ENCODE measurements at regions not wholly inside any gene's neighbourhood (a gene's known extent, or its start where the extent isn't known, plus 50 kb on each side); places are given as distances from the start of the nearest gene placed in this dataset.

DNA sequence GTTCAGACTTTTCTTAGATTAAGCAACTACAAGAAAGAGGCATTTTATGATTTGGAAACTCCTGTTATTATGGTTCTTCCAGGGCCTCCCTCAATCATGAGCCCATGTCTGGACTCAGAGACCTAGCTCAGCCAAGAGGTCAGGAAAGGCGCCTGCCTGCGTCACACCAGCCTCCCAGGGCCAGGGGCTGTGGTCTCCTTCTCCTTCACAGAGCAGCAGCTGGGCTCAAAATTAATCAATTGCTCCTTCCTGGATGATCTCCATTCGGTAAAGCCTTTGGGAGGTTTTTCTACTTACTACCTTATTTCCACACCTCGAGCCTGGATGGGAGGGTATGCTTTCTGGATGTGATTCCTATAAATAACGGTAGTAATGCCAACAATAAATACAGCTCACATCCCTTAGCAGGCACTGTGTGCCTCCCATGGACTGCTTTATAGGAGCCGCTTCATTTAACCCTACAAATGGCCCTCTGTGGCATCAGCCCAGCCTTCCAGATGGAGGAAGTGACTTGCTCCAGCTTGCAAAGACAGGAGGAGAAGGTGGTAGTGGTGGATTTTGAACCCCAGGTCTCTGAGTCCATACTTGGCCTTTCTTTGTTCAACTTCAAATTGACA is 1445.6 kb downstream of the TBC1D22A start:
- DNase-seq (ENCODE audit: low spot score): no peak

DNA sequence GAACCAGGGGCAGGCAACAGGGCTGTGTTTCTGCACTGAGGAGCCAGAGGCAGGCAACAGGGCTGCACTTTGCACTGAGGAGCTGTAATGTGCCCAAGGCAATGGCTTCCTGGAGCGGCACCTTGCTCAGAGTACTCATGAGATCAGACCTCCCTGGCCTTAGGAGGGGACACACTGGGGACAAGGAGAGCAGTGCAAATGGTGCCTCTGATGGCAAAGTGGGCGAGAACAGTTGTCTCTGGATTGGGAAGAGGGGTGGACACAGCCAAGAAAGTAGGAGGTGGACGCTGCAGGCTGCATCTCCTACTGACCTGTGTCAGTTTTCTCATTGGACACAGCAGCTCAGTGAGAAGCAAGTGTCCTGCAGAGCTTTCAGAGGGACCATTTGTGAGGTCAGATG is 1443.3 kb downstream of the TBC1D22A start:
- DNase-seq (ENCODE audit: low spot score): no peak

DNA sequence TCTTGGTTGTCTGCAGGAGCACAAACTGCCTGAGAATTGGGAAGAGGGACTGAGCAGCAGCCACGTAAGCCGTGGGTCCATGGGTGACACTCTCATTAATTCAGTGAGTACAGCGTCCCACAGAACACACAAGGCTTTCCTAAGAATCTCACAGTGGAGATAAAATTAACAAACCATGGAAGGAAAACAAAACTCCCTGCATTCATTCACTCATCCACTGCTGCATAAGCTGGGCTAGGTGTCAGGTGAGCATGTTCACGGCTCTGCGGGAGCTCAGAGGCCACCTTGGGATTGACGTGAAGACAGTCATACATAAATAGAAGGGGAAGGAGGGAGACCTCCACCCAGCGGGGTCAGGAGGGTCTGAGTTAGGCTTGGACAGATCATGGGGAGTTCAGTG is 1442.7 kb downstream of the TBC1D22A start:
- no peak for DNase-seq (ENCODE audit: low spot score)

DNA sequence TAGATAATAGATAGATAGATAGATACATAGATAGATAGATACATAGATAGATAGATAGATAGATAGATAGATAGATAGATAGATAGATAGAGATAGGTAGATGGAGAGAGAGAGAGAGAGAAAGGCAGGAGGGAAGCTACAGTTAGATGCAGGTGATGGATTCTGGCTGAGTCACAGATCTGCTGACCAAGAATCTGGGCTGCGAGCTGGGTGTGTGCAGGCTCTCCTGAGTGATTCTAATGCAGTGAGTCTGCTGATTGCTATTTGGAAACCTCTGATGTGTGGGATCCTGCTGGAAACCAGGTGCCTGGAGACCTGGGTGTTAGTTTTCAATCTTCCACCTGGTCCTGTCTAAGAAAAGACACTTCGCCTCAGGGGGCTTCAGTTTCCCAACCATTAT is 1441.8 kb downstream of the TBC1D22A start:
- DNase-seq (ENCODE audit: low spot score): no peak

DNA sequence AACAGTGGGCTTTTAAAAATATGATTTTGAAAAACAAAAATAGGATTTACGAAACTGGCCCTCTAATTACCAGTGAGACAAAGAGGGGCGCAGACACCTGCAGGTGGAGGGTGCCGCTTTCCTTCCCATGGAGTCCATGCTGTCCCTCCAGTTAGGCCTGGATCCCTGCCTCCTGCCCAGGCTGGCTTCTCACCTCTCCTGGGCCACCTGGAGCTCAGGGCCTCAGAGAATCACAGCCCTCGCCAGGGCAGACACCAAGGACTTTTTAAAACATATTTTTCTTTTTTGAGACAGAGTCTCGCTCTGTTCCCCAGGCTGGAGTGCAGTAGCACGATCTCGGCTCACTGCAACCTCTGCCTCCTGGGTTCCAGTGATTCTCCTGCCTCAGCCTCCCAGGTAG is 1437.2 kb downstream of the TBC1D22A start:
- DNase-seq (ENCODE audit: low spot score): no peak

DNA sequence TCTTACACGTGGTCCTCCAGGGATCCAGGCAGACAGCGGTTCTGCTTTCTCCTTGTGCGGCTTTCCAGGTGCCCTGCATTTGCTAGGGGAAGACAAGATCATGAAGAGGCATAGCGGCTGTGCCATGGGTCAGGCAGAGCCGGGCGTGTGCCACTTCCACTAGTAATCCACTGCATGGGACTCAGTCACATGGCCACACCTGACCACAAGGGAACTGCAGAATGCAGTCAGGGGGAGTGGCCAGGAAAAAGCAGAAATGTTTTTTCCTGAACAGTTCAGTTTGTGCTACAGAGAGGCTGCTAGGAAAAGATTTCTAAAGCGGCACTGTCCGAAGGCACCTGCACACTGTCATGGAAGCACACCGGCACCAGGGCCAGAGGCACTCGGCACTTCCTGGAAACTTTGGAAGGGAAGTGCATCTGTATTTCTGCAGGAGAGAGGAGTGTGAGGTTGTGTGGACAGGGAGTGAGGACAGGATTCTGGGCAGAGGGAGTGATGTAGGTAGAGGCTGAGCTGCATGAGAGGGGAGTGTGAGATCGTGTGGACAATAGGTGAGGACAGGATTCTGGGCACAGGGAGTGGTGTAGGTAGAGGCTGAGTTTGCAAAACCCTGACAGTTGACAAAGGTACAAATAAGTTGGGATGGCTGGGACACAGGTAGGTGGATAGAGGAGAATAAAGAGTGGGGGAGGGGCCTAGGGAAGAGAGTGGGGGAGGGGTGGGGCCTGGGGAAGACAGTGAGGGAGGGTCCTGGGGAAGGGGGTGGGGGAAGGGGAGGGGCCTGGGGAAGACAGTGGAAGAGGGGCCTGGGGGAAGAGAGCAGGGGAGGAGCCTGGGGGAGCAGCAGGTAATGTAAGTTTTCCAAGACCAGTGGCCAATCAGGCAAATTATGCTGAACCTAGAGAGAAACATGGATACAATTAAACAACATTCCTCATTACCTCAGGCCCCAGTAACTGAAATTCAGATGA is 1436.3 kb downstream of the TBC1D22A start:
- DNase-seq (ENCODE audit: low spot score): no peak

DNA sequence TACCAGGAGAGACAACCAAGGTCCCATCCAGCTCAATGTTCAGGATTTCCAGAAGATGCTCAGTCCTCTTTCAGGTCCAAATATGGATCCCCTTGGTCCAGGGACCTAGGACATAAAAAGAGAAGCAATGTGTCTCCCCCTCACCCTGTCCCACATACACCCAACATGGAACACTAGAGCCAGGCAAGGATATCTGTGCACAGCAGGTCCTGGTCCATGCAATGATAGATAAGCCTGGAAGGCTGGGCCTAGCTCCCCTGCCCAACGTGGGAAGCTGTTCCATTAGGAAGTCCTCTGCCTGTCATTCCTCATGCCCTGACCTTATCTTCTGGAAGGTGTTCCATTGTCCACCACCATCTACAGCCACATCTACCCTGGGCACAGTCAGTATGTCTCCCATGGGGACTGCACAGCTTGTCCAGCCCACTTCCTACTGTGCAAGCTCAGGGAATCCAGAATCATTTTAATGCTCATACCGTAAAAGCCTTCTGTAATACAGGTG is 1434.8 kb downstream of the TBC1D22A start:
- DNase-seq (ENCODE audit: low spot score): no peak

DNA sequence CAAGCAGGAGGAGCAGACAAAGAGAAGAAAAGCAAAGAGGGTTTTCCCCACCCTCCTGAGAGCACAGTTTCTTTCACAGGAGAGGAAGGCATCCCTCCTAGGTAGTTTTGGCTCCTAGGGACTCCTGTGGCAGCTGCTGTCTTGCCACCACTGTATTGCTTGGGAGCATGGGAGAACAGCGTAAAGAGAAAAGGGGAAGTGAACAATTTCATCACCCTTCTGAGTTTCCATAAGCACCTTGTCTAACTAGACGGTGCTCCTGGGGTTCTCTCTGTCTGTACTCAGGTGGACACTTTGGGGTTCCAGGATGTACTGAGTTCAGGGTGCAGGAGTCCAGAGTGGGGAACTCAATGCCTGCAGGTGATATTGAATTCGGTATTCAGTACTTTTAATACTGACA is 1430.5 kb downstream of the TBC1D22A start:
- DNase-seq (ENCODE audit: low spot score): no peak

DNA sequence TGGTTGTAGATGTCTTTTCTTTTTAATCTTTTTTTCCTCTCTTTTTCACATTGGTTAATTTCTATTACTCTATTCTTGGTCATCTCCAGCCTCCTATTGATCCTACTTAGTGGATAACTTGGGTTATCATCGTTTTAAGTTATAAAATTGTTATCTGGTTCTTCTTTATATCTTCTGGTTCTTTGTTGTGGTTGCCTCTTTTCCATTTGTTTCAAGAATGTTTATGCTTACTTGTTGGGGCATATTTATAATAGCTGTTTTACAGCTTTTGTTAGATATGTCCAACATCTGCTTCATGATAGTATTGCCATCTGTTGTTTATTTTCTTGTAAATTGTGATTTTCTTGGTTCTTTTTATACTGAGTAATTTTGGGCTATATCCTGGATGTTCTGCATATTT is 1429.6 kb downstream of the TBC1D22A start:
- no peak for DNase-seq (ENCODE audit: low spot score)

DNA sequence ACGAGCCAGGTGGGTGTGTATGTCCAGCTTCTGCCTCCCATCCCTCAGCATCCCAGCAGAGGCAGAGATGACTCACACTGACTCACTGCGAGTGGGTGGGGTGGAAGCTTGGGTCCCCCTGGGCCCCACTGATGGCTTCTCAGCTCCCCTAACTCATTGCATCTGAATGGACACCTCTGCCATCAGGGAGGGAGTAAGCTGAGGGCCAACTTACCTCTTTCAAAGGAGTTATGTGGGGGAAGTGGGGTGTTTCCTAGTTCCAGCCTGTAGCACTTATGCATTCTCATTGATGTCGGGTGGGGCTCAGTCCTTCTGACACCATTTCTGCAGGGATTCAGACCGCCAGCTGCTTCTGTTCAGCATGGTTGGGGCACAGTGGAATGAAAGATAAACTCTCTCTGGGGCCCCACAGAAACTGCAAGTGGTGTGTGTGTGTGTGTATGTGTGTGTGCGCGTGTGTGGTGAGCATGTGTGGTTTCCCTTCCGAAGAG is 1425.8 kb downstream of the TBC1D22A start:
- DNase-seq (ENCODE audit: low spot score): no peak

DNA sequence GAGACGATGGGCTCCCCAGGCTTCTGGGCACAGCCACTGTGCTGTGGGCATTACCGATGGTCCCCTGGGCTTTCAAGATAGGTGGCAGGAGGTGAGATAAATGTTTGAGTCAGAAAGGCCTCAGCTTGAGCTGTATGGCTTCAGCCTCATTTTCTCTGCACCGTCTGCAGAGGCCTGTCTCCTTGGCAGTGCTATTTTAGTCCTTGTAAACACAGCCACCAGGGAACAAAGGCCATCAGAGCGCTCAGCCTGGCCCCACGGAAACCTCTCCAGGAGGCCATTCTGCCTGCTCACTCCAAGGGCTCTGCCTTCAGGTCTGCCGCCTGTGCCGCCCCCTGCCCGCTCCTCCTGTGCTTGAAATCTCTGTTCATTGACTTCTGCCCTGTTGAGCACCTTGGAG is 1424.9 kb downstream of the TBC1D22A start:
- DNase-seq (ENCODE audit: low spot score): no peak

DNA sequence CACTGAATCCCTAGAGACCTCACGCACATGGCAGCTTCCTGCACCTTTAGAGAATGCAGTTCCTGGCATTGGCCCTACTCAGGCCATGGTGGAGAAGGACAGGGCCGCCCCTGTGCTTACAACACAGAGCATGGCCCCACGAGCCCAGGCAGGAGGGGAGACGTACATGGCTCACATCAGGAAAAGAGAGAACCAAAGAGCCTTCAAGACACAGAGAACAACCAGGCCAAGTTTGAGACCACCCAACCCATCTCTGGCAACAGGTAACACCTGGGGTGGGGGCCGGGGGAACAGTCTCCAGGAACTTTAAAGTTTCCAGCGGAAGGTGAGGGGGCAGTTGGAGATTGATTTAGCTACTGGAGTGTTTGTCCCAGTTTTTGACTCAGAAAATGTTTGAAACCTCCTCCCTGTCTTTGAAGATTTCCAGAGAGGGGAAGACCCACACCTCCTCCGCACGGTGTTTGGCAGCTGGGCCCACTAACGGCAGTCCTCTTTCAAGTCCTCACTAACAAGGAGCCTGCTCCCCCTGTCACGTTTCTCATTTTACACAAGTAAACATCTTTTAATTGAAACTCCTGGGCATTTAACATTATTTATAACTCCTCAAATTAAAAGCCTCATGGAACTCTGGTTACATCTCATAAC is 1423.8 kb downstream of the TBC1D22A start:
- DNase-seq (ENCODE audit: low spot score): no peak

DNA sequence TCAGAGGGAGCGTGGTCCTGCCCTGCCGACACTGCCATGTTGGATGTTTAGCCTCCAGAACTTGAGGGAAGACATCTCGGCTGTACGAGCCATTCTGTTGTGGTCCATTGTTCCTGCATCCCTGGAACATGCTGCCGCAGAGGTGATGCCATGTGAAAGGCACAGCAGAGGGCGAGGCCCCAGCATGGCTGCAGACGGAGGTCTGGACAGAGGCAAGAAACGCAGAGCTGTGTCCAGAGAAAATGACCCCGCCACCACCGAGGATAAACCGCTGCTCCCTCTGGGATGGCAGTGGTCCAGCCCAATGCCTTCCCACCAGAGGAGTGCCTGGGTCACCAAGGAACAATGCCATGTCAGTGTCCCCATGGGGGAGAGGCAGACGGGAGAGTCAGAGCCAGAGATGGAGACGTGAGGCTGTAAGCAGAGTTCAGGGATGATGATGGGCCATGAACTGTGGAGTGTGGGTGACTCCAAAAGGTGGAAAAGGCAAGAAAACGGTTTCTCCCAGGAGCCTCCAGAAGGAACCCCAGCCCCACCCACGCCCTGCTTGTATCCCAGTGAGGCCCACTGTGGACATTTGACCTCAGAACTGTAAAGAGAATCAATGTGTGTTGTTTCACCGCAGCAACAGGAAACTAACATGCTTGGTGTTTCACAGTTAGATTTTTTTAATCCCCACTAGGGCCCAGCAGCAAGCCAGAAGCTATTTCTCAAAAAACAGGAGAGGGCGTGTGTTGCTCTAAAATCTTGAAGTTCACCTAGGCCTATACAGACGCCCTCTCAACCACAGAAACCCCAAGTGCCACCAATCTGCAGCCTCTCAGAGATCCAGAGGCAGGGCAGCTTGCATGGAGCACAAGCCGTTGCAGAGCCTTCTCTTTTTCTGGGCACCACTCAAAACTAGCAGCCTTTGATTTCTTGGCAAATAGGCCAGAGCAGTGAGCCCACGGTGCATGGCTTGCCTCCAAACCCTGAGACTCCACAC is 1422.9 kb downstream of the TBC1D22A start:
- no peak for DNase-seq (ENCODE audit: low spot score)

DNA sequence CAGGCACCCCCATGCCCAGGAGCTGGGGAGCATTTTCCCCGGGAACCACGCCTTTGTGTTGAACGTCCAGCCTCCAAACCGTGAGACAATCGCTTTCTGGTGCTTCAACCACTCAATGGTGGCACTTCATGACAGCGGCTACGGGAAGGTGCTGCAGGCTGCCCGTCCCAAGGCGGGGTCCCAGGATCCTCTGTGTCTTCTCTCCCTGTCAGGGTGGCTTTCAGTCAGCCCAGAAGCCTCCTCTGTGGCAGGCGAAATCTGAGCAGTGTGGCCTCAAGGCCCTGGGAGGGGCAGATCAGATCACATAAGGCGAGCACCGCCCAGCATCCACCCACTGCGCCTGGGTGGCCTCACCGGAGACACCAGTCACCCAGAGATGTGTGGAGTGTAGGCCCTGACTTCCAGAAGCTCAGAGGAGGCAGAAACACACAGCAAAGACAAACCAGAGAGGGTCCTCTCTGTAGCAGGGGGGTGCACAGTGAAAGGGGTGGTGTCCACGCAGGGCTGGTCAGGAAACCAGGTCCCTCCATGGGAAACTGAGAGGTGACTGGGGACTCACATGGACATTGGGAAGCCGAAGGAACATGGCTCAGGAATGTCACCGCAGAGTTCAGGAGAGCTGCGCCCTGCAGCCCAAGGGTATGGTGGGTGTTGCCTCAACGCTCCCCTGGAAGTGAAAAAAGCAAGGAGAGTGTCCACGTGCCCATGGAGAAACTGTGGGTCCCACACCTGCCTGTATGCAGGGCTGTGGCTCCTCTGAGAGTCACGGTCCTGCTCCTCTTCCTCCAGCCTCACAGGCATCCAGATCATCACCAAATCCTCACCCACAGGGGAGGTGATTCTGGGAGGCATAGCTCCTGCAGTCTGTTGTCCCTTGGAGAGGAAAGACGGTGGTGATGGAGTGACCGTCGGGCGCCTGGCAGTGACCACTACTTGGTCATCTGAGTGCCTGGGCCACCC is 1420.7 kb downstream of the TBC1D22A start:
- DNase-seq (ENCODE audit: low spot score): no peak

DNA sequence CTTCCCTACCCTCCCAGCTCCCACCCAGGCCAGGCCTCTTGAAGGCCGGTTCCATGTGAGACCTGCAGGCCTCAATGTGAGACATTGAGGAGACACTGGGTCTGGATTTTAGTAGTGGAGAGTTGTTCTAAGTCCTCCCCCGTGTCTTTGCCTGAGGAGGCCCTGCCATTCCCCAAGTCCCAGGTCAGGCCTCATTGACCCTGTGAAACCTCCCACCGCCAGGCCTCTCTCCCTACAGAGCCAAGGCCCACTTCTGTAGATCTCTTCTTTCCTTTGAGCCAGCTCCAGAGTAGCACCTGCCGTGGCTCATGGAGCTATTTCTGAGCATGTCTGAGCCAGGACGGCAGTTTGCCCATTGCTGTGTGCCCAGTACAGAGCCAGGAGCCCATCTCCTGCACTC is 1419.6 kb downstream of the TBC1D22A start:
- no peak for DNase-seq (ENCODE audit: low spot score)

DNA sequence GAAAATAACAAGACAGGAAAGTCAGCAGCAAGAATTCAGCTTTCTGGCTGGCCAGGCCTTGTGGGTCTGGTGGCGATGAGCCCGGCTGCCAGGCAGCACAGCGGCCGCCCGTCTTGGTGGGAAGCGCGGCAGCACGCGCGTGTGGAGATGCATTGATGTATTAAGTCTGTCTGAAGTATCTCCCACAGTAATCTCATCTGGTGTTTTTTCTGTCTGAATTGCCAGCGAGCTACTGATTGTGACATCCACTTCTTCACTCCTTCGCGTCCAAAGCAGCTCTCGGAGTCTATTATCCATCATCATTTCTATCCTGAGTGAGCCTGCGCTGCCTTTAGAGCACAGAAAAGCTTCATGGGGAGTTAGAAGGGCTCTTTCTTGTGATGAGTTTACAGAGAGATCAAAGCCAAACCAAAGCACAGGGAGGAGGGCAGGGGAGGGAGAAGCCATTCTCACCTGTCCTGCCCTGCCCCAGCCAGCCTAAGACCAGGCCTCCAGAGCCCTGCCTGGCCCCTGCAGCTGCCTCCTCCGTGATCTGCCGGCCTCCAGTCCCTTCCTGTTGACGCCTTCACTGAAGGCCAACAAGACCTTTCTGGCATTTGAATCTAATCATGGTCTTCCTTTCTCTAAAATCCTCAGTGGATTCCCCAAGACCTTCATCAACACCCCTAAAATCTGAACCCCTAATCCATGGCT is 1419.0 kb downstream of the TBC1D22A start:
- no peak for DNase-seq (ENCODE audit: low spot score)

DNA sequence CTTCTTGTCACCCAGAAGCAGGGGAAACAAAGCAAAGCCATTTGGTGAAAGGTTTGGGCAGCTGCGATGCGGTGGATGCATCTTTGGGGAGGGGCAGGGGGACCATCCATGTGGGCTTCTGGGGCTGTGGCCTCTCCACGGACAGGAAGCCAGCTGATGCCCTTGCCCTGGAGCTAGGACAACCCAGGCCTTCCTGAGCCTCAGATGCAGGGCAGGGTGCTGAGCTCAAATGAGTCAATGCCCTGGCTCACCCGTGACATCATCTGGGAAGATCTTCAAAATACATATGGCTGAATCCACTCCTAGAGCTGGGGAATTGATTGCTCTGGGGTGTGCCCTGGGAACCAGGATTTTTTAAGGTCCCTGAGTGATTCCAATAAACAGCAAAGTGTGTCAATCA is 1418.2 kb downstream of the TBC1D22A start:
- DNase-seq (ENCODE audit: low spot score): no peak

DNA sequence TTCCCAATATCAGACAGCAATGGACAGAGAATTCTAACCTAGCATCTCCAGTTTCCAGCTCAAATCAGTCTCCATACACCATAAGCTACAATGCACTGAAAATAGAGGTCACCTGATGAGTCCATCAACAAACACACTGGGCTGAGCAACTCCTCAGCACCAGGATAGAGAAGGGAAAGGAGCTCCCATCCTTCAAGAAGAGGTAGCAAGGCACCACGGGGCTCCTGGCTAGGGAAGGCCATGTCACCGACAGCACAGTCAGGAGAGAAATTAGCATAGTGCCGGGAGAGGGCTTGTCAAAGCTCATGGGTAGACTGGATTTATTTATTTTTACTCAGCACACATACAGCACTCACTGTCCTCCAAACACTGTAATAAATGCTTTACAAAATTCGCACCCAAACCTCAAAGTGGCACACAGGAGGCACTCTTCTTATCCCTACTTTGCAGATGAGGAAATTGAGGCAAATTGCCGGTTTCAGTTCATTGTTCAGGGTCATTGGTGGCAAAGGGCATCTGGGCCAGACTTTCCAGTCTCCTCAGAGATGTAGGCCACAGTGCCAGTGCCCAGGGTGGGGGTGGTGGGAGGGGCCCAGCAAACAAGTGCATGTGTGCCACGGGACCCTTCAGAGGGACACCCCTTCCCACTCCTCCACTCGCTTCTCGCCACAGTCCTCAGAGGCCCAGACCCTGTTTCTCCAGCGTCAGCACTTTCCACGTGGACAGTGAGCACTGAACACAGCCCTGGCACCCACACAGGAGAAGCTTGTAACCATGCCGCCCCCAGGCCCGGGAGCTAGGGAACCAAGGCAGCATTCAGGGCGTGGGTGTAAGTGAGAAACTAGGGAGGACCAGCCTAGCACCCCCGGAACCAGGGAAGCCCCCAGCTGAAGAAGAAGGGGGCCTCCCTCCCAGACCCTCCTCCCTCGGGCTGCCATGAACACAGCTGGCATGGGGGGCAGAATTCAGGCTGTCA is 1417.4 kb downstream of the TBC1D22A start:
- no peak for DNase-seq (ENCODE audit: low spot score)

All from AG08396 (cell line).